H9 (cell line): ENCODE measurements at regions not wholly inside any gene's neighbourhood (a gene's known extent, or its start where the extent isn't known, plus 50 kb on each side); places are given as distances from the start of the nearest gene placed in this dataset.

Source experiments
- DNase-seq: peaks from one replicate; pipeline ENCODE4 v3.0.0-alpha.2; 2017
- H2AFZ ChIP-seq: one replicate; pipeline ENCODE4 v1.6.1; 2013; ENCODE audit warnings: mild to moderate bottlenecking, low read length, control low read depth, moderate library complexity
- H2AK5ac ChIP-seq: 2 replicates; pipeline ENCODE4 v1.6.1; 2013; ENCODE audit warnings: low read length, control low read depth, mixed read lengths; ENCODE audit not compliant: insufficient read length
- H2BK120ac ChIP-seq: one replicate; pipeline ENCODE4 v1.6.1; 2013; ENCODE audit warnings: low read depth, mild to moderate bottlenecking, low read length, control low read depth, inconsistent platforms; ENCODE audit not compliant: poor library complexity, severe bottlenecking
- H2BK12ac ChIP-seq: 2 replicates; pipeline ENCODE4 v1.6.1; 2013; ENCODE audit warnings: low read length, control low read depth, mixed read lengths, low read depth; ENCODE audit not compliant: insufficient read length
- H2BK15ac ChIP-seq: 2 replicates; pipeline ENCODE4 v1.6.1; 2013; ENCODE audit warnings: low read depth, low read length, control low read depth
- H2BK20ac ChIP-seq: one replicate; pipeline ENCODE4 v1.6.1; 2013; ENCODE audit warnings: low read depth, mild to moderate bottlenecking, low read length, control low read depth, inconsistent platforms; ENCODE audit not compliant: poor library complexity, severe bottlenecking
- H2BK5ac ChIP-seq: 2 replicates; pipeline ENCODE4 v1.6.1; 2013; ENCODE audit warnings: low read length, control low read depth, mixed read lengths; ENCODE audit not compliant: insufficient read length
- H3K14ac ChIP-seq: 2 replicates; pipeline ENCODE4 v1.6.1; 2013; ENCODE audit warnings: low read length, control low read depth; ENCODE audit not compliant: insufficient read depth
- H3K18ac ChIP-seq: 2 replicates; pipeline ENCODE4 v1.6.1; 2013; ENCODE audit warnings: low read depth, mild to moderate bottlenecking, mixed read lengths, low read length, control low read depth; ENCODE audit not compliant: insufficient read length
- H3K23ac ChIP-seq: 2 replicates; pipeline ENCODE4 v1.6.1; 2013; ENCODE audit warnings: low read length, control low read depth, mixed read lengths, low read depth; ENCODE audit not compliant: insufficient read length
- H3K23me2 ChIP-seq: 2 replicates; pipeline ENCODE4 v1.6.1; 2013; ENCODE audit warnings: low read depth, mild to moderate bottlenecking, mixed read lengths, low read length, control low read depth; ENCODE audit not compliant: insufficient read length, poor library complexity, severe bottlenecking
- H3K27ac ChIP-seq: 2 replicates; pipeline ENCODE4 v1.5.1; 2013; ENCODE audit warnings: low read length, control low read depth, mixed read lengths, low read depth; ENCODE audit not compliant: insufficient read length
- H3K27me3 ChIP-seq: 2 replicates; pipeline ENCODE4 v1.6.1; 2013; ENCODE audit warnings: low read length, control low read depth, inconsistent platforms; ENCODE audit not compliant: insufficient read depth
- H3K4ac ChIP-seq: 2 replicates; pipeline ENCODE4 v1.6.1; 2013; ENCODE audit warnings: low read depth, mild to moderate bottlenecking, control low read depth, inconsistent platforms, low read length, moderate library complexity
- H3K4me1 ChIP-seq: 2 replicates; pipeline ENCODE4 v1.6.1; 2013; ENCODE audit warnings: low read length, control low read depth, inconsistent platforms; ENCODE audit not compliant: insufficient read depth
- H3K4me2 ChIP-seq: 2 replicates; pipeline ENCODE4 v1.6.1; 2013; ENCODE audit warnings: low read length, control low read depth, mixed read lengths; ENCODE audit not compliant: insufficient read length, insufficient read depth
- H3K56ac ChIP-seq: 2 replicates; pipeline ENCODE4 v1.6.1; 2013; ENCODE audit warnings: low read depth, mild to moderate bottlenecking, mixed read lengths, low read length, control low read depth; ENCODE audit not compliant: insufficient read length
- H3K79me1 ChIP-seq: 2 replicates; pipeline ENCODE4 v1.6.1; 2013; ENCODE audit warnings: low read depth, mild to moderate bottlenecking, moderate library complexity, low read length, control low read depth, inconsistent platforms; ENCODE audit not compliant: insufficient read depth, poor library complexity, severe bottlenecking
- H3K79me2 ChIP-seq: 2 replicates; pipeline ENCODE4 v1.6.1; 2013; ENCODE audit warnings: low read length, control low read depth, inconsistent platforms; ENCODE audit not compliant: insufficient read depth
- H3K9ac ChIP-seq: 2 replicates; pipeline ENCODE4 v1.6.1; 2013; ENCODE audit warnings: low read length, control low read depth, mixed read lengths; ENCODE audit not compliant: insufficient read length; ENCODE audit errors: extremely low read depth
- H3K9me3 ChIP-seq: one replicate; pipeline ENCODE4 v1.6.1; 2013; ENCODE audit warnings: low read depth, low read length, inconsistent platforms; ENCODE audit not compliant: control insufficient read depth
- H3T11ph ChIP-seq: one replicate; pipeline ENCODE4 v1.6.1; 2013; ENCODE audit warnings: mild to moderate bottlenecking, low read length, control low read depth, inconsistent platforms
- H4K20me1 ChIP-seq: one replicate; pipeline ENCODE4 v1.6.1; 2013; ENCODE audit not compliant: control insufficient read depth, insufficient read length, insufficient read depth
- H4K5ac ChIP-seq: 2 replicates; pipeline ENCODE4 v1.6.1; 2013; ENCODE audit warnings: low read depth, mild to moderate bottlenecking, mixed read lengths, low read length, control low read depth; ENCODE audit not compliant: insufficient read length
- H4K8ac ChIP-seq: replicated peaks from 2 replicates; pipeline ENCODE4 v1.6.1; 2013; ENCODE audit warnings: low read length, control low read depth, mixed read lengths, low read depth; ENCODE audit not compliant: insufficient read length
- H4K91ac ChIP-seq: 2 replicates; pipeline ENCODE4 v1.6.1; 2013; ENCODE audit warnings: low read depth, mild to moderate bottlenecking, moderate library complexity, mixed read lengths, low read length, control low read depth; ENCODE audit not compliant: insufficient read length
- H3K27ac Mint-ChIP-seq, 3 experiments: 2 replicates in 2 of 3; 3 replicates in 1 of 3; pipeline ENCODE4 v1.8.0; 2020 to 2021; ENCODE audit warnings: mixed read lengths in 3 of 3, mild to moderate bottlenecking in 1 of 3, moderate library complexity in 1 of 3
- H3K27me3 Mint-ChIP-seq: 2 replicates; pipeline ENCODE4 v1.8.0; 2021; ENCODE audit warnings: low read depth, mild to moderate bottlenecking, moderate library complexity, mixed read lengths
- H3K36me3 Mint-ChIP-seq, 3 experiments: 2 replicates in 2 of 3; 3 replicates in 1 of 3; pipeline ENCODE4 v1.8.0; 2020 to 2021; ENCODE audit warnings: low read depth in 3 of 3, mixed read lengths in 3 of 3; ENCODE audit not compliant: insufficient read depth in 1 of 3
- H3K4me1 Mint-ChIP-seq, 2 experiments: 2 replicates each; pipeline ENCODE4 v1.8.0; 2020; ENCODE audit warnings: mixed read lengths in 2 of 2
- H3K4me3 Mint-ChIP-seq, 2 experiments: 2 replicates in 1 of 2; 3 replicates in 1 of 2; pipeline ENCODE4 v1.8.0; 2020 to 2021; ENCODE audit warnings: mild to moderate bottlenecking in 2 of 2, mixed read lengths in 2 of 2, moderate library complexity in 1 of 2
- H3K9me3 Mint-ChIP-seq, 2 experiments: 2 replicates in 1 of 2; 3 replicates in 1 of 2; pipeline ENCODE4 v1.8.0; 2020; ENCODE audit warnings: mild to moderate bottlenecking in 2 of 2, mixed read lengths in 2 of 2, moderate library complexity in 1 of 2
- WGBS: extraction: QIAGEN DNeasy Blood & Tissue Kit; methylation state at CpG from one replicate; pipeline ENCODE4 v1.1.7; 2013; ENCODE audit warnings: missing lambda C conversion rate, low lambda C conversion rate, mixed read lengths; ENCODE audit not compliant: insufficient read length; ENCODE audit errors: extremely low coverage; 5-methylcytosine and 5-hydroxymethylcytosine counted together
- TF ChIP-seq, protein P1 (sequence below): fragments of 200-600 bp; sonication (generic); conservative IDR thresholded peaks from 3 replicates; pipeline ENCODE4 v1.8.0; 2021; ENCODE audit warnings: antibody characterized with exemption, mild to moderate bottlenecking

DNA sequence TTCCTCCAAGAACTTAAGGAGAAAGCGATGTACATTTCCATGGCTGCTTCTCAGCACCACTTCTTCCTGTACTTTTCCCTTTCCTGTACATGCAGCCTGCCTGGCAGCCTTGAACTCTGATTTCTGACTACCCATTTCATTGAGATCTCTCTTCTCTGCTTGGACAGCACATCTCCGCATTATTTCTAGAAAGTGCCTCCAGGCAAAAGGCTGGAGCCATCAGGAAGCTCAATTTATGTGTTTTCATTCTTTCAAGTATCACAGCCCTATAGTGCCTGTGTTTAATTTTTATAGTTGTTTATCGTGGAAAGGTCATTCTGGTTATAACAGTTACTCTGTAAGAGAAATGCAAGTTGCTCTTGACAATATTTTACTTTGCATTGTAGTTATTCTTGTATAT, 688.0 kb upstream of the ANKRD30A start:
- H3K4me1 ChIP-seq = no peaks in the 10 kb centered on the region
- WGBS = no CpG with 5 or more reads among the region's 3 CpGs

More for the DNA sequence above, 688.0 kb upstream of the ANKRD30A start:
- Mint-ChIP-seq H3K4me1 (peaks cover 0 to 3% of the 10 kb centered on the region in 2 experiments; a peak in 1 of 4 replicates), H3K9me3 (peaks cover 0 to 2% of the 10 kb centered on the region in 2 experiments; a peak in 1 of 5 replicates), H3K27me3 (no peaks in the 10 kb centered on the region), H3K27ac (no peak overlapping the region), H3K4me3 (no peak overlapping the region), H3K36me3 (no peaks in the 10 kb centered on the region)
- no peak overlapping the region for H3K4me2 ChIP-seq
- no peaks in the 10 kb centered on the region for H3K79me2 ChIP-seq
- H3K9ac ChIP-seq = no peak overlapping the region
- no peaks in the 10 kb centered on the region for H3K79me1 ChIP-seq
- H3K18ac ChIP-seq = no peak overlapping the region
- no peak overlapping the region for H2BK12ac ChIP-seq
- no peak overlapping the region for H4K8ac ChIP-seq
- no peak for DNase-seq
- H3K9me3 ChIP-seq = no peaks in the 10 kb centered on the region
- no peaks in the 10 kb centered on the region for H4K20me1 ChIP-seq
- TF ChIP-seq, protein P1, sequence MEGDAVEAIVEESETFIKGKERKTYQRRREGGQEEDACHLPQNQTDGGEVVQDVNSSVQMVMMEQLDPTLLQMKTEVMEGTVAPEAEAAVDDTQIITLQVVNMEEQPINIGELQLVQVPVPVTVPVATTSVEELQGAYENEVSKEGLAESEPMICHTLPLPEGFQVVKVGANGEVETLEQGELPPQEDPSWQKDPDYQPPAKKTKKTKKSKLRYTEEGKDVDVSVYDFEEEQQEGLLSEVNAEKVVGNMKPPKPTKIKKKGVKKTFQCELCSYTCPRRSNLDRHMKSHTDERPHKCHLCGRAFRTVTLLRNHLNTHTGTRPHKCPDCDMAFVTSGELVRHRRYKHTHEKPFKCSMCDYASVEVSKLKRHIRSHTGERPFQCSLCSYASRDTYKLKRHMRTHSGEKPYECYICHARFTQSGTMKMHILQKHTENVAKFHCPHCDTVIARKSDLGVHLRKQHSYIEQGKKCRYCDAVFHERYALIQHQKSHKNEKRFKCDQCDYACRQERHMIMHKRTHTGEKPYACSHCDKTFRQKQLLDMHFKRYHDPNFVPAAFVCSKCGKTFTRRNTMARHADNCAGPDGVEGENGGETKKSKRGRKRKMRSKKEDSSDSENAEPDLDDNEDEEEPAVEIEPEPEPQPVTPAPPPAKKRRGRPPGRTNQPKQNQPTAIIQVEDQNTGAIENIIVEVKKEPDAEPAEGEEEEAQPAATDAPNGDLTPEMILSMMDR = no peak
- H3K4ac ChIP-seq = no peak overlapping the region
- no peak overlapping the region for H4K5ac ChIP-seq
- H2BK120ac ChIP-seq = no peak overlapping the region
- H3K56ac ChIP-seq = no peak overlapping the region
- no peaks in the 10 kb centered on the region for H3K23me2 ChIP-seq
- H3T11ph ChIP-seq = no peak overlapping the region
- no peak overlapping the region for H4K91ac ChIP-seq
- no peak overlapping the region for H2AK5ac ChIP-seq
- H3K27me3 ChIP-seq = no peaks in the 10 kb centered on the region
- H2AFZ ChIP-seq = no peak overlapping the region
- no peak overlapping the region for H2BK15ac ChIP-seq
- H2BK20ac ChIP-seq = no peak overlapping the region
- H2BK5ac ChIP-seq = no peak overlapping the region
- no peak overlapping the region for H3K27ac ChIP-seq
- H3K14ac ChIP-seq = no peak overlapping the region
- no peak overlapping the region for H3K23ac ChIP-seq
